ENCODE measurements at regions not wholly inside any gene's neighbourhood (a gene's known extent, or its start where the extent isn't known, plus 50 kb on each side); places are given as distances from the start of the nearest gene placed in this dataset.

DNA sequence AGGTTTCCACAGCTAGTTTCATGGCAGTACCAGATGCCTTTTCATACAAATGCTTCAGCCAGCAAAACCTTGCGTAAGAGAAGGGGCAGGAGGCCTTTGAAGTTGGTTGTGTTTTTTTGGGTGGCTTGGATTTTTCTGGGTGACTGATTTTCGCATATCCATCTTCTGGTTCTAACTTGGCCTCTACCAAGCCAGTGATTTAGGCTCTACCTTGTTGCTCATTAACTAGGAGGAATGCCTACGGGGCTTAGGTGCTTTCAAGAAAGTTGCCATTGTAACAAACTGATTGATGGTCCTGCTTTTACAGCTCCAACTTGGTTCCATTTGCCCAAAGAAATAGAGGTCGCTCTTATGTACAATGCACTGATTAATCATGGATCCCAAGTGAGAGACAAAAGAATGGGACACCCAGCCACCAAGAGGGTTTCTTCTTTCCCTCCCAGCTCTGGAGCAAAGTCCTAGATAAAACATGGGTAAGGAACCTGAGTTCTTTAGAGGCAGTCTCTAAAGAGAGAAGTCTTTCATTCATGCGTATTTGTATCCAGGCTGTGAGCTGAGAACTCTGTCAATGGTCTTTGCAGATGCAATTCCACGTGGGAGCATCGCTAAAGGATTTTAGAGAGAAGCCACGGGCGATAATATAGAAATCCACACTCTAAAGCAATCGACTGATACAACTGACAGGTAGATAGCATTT lies 92.1 kb upstream of the FGFR2 start:
- TF ChIP-seq, protein P1, sequence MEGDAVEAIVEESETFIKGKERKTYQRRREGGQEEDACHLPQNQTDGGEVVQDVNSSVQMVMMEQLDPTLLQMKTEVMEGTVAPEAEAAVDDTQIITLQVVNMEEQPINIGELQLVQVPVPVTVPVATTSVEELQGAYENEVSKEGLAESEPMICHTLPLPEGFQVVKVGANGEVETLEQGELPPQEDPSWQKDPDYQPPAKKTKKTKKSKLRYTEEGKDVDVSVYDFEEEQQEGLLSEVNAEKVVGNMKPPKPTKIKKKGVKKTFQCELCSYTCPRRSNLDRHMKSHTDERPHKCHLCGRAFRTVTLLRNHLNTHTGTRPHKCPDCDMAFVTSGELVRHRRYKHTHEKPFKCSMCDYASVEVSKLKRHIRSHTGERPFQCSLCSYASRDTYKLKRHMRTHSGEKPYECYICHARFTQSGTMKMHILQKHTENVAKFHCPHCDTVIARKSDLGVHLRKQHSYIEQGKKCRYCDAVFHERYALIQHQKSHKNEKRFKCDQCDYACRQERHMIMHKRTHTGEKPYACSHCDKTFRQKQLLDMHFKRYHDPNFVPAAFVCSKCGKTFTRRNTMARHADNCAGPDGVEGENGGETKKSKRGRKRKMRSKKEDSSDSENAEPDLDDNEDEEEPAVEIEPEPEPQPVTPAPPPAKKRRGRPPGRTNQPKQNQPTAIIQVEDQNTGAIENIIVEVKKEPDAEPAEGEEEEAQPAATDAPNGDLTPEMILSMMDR (conservative IDR thresholded peaks at IDR 0.05 in 1 of 2, IDR thresholded peaks at IDR 0.05 in 1 of 2; ENCODE audit: extremely low read depth in 1 of 2, insufficient read depth in 1 of 2, low read depth in 1 of 2, low read length in 2 of 2) = no peak
- no peak for TF ChIP-seq EZH2 (IDR thresholded peaks at IDR 0.05; ENCODE audit: borderline replicate concordance, low read length)
